H7 (cell line): ENCODE measurements at regions not wholly inside any gene's neighbourhood (a gene's known extent, or its start where the extent isn't known, plus 50 kb on each side); places are given as distances from the start of the nearest gene placed in this dataset.
A peak's percentile ranks its signal among the peaks of the same experiment; 100 is the strongest.

Experiments
- DNase-seq: peaks from one replicate; pipeline ENCODE4 v3.0.0; 2012
- H3K27me3 ChIP-seq: 2 replicates; pipeline ENCODE4 v1.6.0; 2011; ENCODE audit warnings: mild to moderate bottlenecking, low read length; ENCODE audit not compliant: control insufficient read depth, insufficient read depth
- H3K36me3 ChIP-seq: replicated peaks from 2 replicates; pipeline ENCODE4 v1.5.1; 2011; ENCODE audit warnings: low read length; ENCODE audit not compliant: control insufficient read depth, insufficient read depth
- H3K4me3 ChIP-seq: 2 replicates; pipeline ENCODE4 v1.5.1; 2011; ENCODE audit warnings: low read depth, mild to moderate bottlenecking, control low read depth, low read length, moderate library complexity; ENCODE audit not compliant: insufficient read depth

- Histone ChIP-seq H3K27me3 (no peaks in the 10 kb centered on the region), H3K4me3 (no peak overlapping the region), H3K36me3 (no peaks in the 10 kb centered on the region)
- DNase-seq = no peak
Measured at GRCh38 chr10:105844676-105845570, 1203.8 kb downstream of the SORCS3 start.

DNA sequence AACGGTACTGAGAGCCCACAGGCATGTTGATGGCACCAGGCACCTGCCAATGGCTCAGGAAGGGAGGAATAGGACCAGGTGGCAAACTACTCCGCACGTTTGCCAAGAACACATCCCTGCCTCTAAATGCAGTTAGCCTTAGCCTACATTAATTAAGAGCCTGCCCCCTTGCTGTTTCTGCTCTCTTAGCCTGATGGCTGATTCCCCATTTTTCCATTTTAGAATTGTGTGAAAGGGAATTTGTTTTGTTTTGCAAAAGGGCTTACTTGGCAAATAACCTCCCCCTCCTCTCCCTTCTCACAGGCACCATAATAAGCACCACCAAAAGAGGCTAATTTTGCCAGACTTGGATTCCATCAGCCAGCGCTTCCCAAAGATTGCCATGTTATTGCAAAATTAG, 1203.2 kb downstream of the SORCS3 start:
- DNase-seq = peak; percentile 2
- no peaks in the 10 kb centered on the region for H3K27me3 ChIP-seq
- H3K36me3 ChIP-seq = no peaks in the 10 kb centered on the region
- no peak overlapping the region for H3K4me3 ChIP-seq

- Histone ChIP-seq H3K4me3 (no peak overlapping the region), H3K36me3 (no peaks in the 10 kb centered on the region), H3K27me3 (no peaks in the 10 kb centered on the region)
- DNase-seq = no peak
Measured at GRCh38 chr10:105843786-105844185, 1202.7 kb downstream of the SORCS3 start.

DNA sequence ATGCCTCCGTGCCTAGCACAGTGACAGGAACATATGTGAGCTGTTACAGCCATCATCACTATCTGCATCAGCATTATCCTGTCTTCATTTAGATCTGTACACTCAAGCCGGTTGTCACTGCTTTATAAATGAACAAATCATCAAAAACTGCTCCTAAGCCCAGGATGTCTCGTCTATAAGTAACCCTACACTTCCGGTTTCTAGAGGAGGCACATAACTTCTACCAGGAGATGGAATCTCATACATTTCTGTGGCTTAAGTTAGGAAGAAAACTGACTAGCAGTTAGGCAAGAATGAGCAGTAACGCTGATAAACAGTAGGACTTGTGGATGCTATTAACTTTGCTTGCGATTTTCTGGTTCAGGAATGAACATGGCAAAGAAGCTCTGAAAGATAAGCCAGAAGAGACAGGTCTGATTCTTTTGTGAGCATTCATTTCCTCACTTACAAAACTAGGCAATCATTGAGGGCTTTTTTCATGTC, 1199.2 kb downstream of the SORCS3 start:
- no peaks in the 10 kb centered on the region for H3K27me3 ChIP-seq
- no peaks in the 10 kb centered on the region for H3K36me3 ChIP-seq
- no peak for DNase-seq
- H3K4me3 ChIP-seq = no peak overlapping the region

DNA sequence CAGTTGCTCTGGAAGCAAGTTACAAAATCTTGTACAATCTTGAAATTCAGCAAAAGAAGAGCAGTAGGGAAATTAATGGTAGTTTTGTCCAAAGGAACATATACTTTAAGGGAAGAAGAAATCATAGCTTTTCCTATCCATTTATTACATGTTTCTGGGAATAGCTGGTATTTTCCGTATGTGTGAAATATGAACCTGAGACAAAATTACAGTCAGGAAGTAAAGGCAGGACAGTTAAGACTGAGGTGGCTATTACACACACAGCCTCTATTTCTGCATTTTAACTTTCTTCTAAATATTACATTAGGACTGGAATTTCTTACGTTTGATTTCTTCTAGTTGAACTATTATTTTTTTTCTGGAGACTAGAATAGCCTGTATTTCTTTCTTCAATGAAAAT, 1197.3 kb downstream of the SORCS3 start:
- H3K27me3 ChIP-seq = no peaks in the 10 kb centered on the region
- H3K36me3 ChIP-seq = no peaks in the 10 kb centered on the region
- no peak overlapping the region for H3K4me3 ChIP-seq
- no peak for DNase-seq

DNA sequence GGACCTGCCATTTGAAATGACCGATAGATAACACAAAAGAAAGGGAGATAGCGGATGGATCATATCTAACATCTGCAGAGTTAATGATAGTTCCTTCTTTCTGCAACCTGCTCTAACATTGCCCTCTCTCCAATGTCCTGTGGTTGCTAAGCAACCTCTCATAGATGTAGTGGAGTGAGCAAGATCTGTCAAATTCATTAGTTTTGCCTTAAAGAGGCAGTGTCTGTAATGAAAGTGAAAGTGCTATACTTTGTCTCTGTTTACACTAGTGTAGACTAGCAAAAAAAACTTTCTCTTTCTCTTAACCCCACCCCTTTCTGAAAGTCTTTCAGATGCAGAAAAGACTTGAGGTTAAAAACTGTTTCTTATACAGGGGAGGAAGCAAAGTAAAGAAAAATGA, 1196.9 kb downstream of the SORCS3 start:
- no peak overlapping the region for H3K4me3 ChIP-seq
- no peaks in the 10 kb centered on the region for H3K36me3 ChIP-seq
- no peaks in the 10 kb centered on the region for H3K27me3 ChIP-seq
- DNase-seq = no peak

DNA sequence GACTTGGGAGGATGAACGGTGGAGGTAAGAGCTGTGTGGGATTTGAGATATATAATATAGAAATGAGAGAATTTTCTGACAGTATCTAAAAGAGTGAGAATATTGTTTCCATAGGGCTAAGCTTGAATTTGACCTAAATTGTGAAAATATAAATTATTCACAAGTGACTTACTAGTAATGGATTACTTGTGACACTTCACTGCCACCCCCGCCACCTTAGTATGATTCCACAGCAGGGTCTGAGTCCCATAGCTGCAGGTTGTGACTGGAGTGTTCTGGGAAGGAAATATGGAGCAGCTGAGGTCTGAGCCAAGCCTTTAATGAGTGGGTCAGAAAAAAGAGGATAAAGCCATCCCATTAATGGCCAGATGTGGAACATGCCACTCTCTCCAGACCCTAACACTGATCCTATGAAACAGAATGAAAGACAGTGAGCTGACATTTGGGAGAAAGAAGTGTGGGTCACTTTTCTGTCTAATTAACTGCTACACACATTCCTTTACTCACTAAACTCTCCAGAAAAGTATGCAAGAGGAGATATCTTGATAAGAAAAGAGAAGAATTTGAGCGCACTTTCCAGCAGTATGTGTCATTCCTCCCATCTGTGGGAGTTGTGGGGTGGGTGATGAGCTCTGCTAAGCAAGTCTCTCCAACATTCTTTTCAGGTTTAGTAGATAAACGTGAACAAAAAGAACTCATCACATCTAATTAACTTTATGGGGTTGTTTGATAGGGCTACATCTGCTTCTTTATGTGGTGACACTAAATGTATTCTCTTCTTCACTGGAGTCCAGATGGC, 1193.4 kb downstream of the SORCS3 start:
- DNase-seq = no peak
- no peaks in the 10 kb centered on the region for H3K36me3 ChIP-seq
- no peaks in the 10 kb centered on the region for H3K27me3 ChIP-seq
- H3K4me3 ChIP-seq = no peak overlapping the region

DNA sequence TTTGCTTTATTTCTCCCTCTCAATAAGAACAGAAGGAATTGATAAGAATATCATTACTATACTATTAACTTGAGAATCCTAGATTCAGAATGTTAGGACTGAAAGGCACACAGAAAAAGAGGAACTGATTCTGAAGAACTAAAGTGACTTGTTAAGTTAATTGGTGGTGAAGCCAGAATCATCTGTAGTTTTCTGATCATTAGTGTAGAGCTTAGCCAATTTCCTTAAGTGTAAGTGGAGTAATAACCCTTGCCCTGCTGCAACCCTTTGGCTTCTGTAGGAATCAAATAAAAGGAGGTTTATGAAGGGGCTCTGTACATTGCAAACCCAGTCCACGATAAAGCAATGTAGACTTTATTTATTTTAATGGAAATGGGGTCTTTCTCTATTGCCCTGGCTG, 1186.0 kb downstream of the SORCS3 start:
- no peak for DNase-seq
- Histone ChIP-seq H3K4me3 (no peak overlapping the region), H3K27me3 (no peaks in the 10 kb centered on the region), H3K36me3 (no peaks in the 10 kb centered on the region)

GRCh38 chr10:105807935-105808587, 1167.0 kb downstream of the SORCS3 start:
- H3K4me3 ChIP-seq = no peak overlapping the region
- no peak for DNase-seq

GRCh38 chr10:105803206-105803605, 1162.1 kb downstream of the SORCS3 start:
- no peak for DNase-seq
- H3K36me3 ChIP-seq = no peaks in the 10 kb centered on the region
- no peak overlapping the region for H3K4me3 ChIP-seq
- H3K27me3 ChIP-seq = no peaks in the 10 kb centered on the region

More at GRCh38 chr10:105807935-105808587, 1167.0 kb downstream of the SORCS3 start:
- Histone ChIP-seq H3K36me3 (no peaks in the 10 kb centered on the region), H3K27me3 (no peaks in the 10 kb centered on the region)

- Histone ChIP-seq H3K27me3 (no peaks in the 10 kb centered on the region), H3K4me3 (no peak overlapping the region), H3K36me3 (no peaks in the 10 kb centered on the region)
- DNase-seq = no peak
Measured at GRCh38 chr10:105800641-105801040, 1159.6 kb downstream of the SORCS3 start.

DNA sequence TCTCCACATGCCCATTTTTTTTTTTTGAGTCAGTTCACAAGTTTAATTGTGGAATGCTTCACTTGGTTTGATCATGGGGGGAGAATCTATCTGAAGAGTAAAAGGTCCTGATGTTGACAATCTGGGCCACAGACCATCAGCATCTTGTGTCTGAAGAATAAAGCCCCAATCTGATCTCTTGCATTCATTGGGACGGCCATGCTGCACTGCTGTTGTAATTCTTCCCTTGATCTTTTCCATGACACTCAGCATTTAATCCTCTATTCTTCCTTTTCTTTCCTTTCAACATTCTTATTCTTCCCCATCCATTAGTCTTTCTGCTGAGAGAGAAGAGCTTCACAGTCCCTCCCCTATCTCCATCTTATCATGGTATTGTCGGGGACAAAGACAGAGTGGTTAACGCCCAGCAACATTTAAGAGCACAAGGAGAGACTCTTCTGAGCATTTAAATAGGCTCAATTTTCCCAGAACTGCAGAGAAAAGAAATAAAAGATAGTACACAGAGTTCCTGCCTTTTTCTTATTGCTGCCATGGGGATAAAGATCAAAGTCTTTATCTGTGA, 1157.3 kb downstream of the SORCS3 start:
- H3K27me3 ChIP-seq = no peaks in the 10 kb centered on the region
- no peaks in the 10 kb centered on the region for H3K36me3 ChIP-seq
- H3K4me3 ChIP-seq = no peak overlapping the region
- no peak for DNase-seq

DNA sequence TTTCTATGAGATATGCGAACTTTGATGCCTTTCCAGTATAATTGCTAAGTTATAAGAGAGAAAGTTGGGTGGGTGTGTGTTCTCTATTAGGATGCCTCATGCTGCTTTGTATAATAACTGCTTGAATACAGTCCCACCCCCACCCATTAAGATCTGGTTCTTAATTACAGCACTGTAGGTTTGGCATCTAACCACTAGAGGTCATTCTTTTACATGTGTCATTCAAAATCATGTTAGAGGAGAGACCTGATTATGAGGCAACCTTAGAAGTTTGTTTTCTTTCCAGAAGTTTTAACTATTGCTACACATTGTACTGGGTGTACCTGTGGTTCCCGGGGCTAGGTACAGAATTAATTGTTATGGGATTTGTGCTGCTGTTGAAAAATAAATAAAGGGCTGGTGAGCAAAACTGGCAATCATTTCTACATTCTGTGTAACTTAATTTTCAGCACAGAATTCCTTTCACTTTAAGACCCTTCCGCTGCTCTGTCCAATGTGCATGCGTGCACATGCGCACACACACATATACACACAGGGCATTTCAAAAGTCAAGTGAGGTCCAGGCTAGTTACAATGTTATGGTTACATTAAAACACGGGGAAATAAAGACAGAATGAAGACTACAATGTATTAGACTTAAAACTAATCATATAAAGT, 1156.3 kb downstream of the SORCS3 start:
- peak; percentile 13 for DNase-seq
- Histone ChIP-seq H3K4me3 (no peak overlapping the region), H3K36me3 (no peaks in the 10 kb centered on the region), H3K27me3 (no peaks in the 10 kb centered on the region)

DNA sequence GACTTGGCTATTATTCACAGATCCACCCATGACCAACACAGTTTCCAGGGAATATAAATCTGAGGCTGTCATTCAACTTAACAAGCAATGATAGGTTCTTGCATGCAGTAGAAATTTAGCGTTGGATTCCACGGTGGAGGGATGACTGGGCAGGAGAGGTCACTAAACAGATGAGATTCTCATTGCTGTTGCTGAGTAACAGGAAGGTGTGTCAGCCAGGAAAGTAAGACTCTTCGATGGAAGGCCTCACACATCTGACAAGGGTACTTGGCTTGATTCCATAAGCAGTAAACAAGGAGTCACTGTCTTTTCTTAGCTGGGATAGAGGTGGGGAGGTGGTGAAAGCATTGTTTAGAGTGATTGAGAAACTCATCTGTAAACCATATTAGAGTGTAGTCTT, 1152.0 kb downstream of the SORCS3 start:
- no peak overlapping the region for H3K4me3 ChIP-seq
- no peak for DNase-seq
- no peaks in the 10 kb centered on the region for H3K27me3 ChIP-seq

More for the DNA sequence above, 1152.0 kb downstream of the SORCS3 start:
- no peaks in the 10 kb centered on the region for H3K36me3 ChIP-seq
